T-helper 22 cell (primary cell): ENCODE measurements at regions not wholly inside any gene's neighbourhood (a gene's known extent, or its start where the extent isn't known, plus 50 kb on each side); places are given as distances from the start of the nearest gene placed in this dataset.
"Not testable (repeated sequence)": the region's sequence is repeated elsewhere in the genome, so short reads cannot be mapped to it uniquely, and the experiment has no call there.

Source experiments
- DNase-seq: peaks from one replicate; pipeline ENCODE4 v3.0.0-alpha.2; 2020; ENCODE audit warnings: low read depth

DNA sequence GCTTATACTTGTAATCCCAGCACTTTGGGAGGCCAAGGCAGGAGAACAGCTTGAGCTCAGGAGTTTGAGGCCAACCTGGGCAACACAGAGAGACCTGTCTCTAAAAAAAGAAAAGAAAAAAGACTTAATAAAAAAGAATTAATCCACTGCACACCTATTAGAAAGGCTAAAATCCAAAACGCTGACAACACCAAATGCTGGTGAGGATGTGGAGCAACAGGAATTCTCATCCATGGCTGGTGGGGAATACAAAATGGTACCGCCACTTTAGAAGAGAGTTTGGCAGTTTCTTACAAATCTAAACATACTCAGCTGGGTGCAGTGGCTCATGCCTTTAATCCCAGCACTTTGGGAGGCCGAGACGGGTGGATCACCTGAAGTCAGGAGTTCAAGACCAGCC lies 110.0 kb upstream of the NDUFV2 start:
- DNase-seq = not testable (repeated sequence)

DNA sequence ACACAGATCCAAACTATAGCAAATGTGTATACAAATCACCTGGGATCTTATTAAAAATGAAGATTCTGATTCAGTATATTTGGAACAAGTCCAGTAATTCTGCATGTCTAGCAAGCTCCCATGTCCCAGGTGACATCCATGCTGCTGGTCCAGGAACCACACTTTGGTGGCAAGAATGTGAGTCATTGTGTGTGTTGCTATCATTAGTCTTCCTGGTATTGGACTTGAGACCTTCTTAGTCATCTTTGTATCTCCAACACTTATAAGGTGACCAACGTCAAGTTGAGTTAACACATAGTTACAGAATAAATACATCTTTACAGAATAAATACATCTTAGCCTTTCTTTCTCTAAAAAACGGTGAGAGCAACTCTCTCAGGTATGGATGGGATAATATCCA lies 107.9 kb upstream of the NDUFV2 start:
- DNase-seq = no peak

DNA sequence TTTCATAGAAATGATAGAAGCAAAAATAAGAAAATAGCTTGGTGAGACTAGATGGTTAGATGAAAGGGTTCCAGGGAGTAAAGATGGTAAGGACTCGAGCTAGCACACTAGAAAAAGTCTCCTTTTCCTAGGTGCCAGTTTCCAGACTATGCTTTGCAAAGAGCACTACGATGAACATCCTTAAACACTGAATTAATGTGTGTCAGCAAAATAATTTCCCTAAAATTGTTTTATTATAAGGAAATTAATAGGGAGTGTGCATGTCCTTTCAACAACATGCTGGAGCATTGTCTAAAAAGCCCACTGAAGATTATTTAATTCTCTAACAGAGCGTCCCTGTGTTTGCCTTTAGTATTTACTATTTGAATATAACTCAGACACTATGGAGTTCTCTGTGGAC lies 107.4 kb upstream of the NDUFV2 start:
- no peak for DNase-seq

DNA sequence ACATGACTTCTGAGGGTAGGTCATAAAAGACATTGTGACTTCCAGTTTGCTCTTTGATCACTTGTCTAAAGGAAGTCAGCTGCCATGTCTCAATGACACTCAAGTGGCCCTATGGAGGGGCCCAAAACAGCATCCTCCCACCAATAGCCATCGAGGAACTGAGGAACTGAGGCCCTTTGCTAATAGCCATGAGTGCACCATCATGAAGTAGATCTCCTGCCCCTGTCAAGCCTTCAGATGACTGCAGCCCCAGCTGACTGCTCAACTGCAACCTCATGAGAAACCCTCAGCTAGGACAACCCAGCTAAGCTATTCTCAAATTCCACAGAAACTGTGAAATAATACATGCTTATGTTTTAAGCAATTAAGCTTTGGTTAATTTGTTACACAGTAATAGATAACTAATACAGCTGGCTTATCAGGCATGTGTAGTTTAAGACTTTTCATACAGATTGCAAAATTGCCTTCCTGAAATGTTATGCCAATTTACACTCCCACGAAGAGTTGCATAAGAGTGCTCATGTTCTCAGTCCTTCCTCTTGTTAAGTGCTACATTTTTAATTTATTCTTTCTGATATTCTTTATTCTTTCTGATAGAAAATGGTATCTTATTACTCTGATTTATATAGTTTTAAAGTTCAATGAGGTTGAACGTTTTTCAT lies 105.6 kb upstream of the NDUFV2 start:
- DNase-seq = no peak

- DNase-seq = no peak
Measured at GRCh38 chr18:8997634-8998033, 104.9 kb upstream of the NDUFV2 start.

DNA sequence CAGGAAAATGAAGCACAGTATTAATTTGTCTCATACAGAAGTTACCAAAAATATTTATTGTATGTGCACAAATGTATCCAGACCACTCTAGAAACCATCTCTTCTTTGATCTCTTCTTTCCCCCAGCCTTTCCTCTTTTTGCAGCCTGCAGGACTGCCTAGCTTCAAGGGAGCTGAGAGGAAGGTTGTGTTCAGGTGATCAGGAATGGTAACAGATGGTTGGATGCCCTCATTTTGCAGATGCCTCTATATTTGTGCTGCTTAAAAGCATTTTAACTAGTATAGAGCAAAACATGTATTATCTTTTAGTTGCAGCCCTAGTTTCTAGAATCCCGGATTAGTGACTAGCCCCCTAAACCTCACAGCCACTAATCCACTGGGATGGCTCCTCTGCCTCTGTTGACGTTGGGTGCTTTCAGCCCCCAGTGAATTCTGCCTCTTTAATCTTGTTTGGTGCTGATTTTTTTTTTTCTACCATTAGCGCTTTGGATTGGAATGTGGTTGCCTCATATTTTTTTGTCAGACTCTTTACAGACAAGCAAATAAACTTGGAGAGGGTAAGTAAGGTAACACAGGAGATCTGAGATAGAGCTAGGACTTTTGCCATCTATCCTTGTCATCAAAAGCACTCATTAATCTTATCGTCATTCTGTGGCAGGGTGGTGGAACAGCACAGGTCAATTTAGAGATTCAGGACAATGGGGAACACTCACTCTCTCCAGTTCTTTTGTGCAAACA lies 103.8 kb upstream of the NDUFV2 start:
- no peak for DNase-seq

DNA sequence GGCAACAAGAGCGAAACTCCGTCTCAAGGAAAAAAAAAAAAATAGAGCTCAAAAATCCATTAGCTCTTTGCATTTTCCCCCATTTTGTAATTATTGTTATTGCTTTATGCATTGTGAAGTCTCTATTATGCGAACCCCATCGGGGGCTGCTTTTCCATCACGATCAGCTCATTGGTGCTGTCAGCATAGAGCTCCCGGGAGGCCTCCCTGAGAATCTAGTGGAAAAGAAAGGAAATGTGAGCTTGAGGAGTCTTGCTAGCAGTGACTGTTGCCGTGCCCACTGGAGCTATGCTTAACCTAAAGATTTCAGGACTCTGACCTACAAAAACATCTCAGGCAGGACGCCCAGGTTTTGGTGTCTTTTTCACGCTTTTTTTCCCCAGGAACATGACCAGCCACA lies 102.6 kb upstream of the NDUFV2 start:
- DNase-seq = no peak

DNA sequence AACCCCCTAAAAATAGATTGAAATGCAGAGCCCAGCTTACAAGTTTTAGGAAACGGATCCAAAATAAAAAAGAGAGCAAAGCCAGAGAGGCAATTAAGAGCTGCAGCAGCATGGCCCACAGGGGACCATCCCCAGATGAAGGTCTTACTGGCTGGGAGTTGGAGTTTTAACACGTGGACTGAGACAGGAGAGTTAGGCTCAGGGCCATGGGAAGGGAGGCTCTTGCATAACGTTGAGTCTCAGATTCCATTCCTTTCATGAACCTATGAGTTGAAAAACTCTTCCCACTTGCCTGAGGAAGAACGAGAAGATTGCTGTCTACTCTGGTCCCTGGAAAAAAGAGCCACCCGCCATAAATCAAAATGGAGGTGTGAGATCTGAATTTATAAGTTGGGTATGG lies 101.8 kb upstream of the NDUFV2 start:
- no peak for DNase-seq

DNA sequence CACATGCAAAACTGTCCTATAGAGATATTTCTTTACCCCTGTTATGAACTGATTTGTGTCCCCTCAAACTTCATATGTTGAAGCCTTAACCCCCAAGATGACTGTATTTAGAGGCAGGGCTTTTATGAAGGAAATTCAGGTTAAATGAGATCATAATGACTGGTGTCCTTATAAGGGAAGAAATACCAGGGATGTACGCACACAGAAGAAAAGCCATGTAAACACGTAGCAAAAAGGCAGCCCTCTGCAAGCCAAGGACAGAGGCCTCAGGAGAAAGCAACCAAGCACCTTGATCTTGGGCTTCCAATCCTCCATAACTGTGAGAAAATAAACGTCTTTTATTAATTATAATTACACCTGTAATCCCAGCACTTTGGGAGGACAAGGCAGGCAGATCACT lies 101.3 kb upstream of the NDUFV2 start:
- DNase-seq = no peak

- DNase-seq = no peak
Measured at GRCh38 chr18:9003406-9004100, 98.9 kb upstream of the NDUFV2 start.

DNA sequence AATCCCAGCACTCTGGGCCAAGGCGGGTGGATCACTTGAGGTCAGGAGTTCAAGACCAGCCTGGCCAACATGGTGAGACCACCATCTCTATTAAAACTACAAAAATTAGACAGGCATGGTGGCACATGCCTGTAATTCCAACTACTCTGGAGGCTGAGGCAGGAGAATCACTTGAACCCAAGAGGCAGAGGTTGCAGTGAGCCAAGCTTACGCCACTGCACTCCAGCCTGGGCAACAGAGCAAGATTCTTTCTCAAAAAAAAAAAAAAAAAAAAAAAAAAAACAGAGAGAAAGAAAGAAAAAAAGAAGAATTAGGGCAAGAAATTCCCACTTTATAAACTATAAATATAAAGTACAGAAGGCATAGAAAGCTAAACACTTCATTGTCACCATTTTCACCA lies 98.2 kb upstream of the NDUFV2 start:
- not testable (repeated sequence) for DNase-seq

DNA sequence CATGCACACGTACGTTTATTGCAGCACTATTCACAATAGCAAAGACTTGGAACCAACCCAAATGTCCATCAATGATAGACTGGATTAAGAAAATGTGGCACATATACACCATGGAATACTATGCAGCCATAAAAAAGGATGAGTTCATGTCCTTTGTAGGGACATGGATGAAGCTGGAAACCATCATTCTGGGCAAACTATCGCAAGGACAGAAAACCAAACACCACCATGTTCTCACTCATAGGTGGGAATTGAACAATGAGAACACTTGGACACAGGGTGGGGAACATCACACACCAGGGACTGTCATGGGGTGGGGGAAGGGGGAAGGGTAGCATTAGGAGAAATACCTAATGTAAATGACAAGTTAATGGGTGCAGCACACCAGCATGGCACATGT lies 94.8 kb upstream of the NDUFV2 start:
- not testable (repeated sequence) for DNase-seq

DNA sequence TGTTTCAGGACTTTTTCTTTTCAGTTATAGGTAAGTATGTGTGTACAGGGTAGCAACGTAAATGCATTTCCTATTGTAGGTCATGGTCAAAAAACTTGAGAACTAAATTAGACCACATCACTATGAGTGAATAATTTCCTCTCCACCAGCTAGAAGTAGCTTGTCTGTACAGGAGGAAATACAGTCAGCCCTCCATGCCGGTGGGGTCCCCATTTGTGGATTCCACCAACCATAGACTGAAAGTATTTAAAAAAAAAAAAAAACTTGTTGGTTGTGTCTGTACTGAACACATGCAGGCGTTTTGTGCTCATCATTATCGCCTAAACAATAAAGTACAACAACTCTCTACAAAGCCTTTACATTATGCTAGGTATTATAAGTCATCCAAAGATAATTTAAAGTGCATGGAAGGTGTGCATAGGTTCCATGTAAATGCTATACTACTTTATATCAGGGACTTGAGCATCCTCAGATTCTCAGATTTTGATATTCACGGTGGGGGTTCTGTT lies 94.2 kb upstream of the NDUFV2 start:
- DNase-seq = no peak

GRCh38 chr18:9008709-9009635 lies 93.5 kb upstream of the NDUFV2 start:
- DNase-seq = no peak

- no peak for DNase-seq
Measured at GRCh38 chr18:9009703-9010488, 92.6 kb upstream of the NDUFV2 start.

DNA sequence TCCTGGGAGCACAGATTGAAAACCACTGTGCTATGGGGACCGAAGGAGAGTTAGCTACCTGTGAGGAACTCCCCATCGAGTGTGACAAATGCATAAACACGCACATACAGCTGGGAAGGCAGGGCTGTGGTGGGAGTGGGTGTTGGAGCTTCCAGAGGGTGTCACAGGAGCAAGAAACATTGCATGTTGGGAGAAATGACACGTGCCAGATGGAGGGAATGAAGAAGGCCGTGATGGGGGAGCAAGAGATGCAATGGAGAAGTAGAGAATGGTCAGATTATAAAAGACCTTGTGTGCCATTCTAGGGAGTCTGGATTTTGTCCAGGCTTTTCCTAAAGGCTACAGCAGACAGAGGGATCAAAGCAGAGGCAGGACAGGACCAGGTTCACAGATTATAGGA lies 91.1 kb upstream of the NDUFV2 start:
- no peak for DNase-seq

GRCh38 chr18:9013926-9014373 lies 88.5 kb upstream of the NDUFV2 start:
- DNase-seq = no peak

GRCh38 chr18:9015689-9016088 lies 86.8 kb upstream of the NDUFV2 start:
- no peak for DNase-seq

GRCh38 chr18:9016633-9017166 lies 85.8 kb upstream of the NDUFV2 start:
- DNase-seq = no peak

GRCh38 chr18:9017167-9017904 lies 85.2 kb upstream of the NDUFV2 start:
- DNase-seq = no peak
